Small intestine (tissue), 7 donors: ENCODE measurements at regions not wholly inside any gene's neighbourhood (a gene's known extent, or its start where the extent isn't known, plus 50 kb on each side); places are given as distances from the start of the nearest gene placed in this dataset.

Source experiments
- DNase-seq, 2 donors: peaks; one replicate each; pipeline versions ENCODE4 v3.0.0 to v3.0.0-alpha.2; 2013
- FAIRE-seq: peaks from 2 replicates; lab custom pipeline; 2012; peaks lifted over from hg19 to GRCh38; lab: Jason Lieb, UNC
- H3K27ac ChIP-seq, 3 donors: one replicate each; pipeline ENCODE4 v1.5.1; 2013; ENCODE audit warnings: low read length in 2 of 3, mild to moderate bottlenecking in 2 of 3, control low read depth in 1 of 3, inconsistent platforms in 1 of 3, low read depth in 1 of 3, moderate library complexity in 1 of 3
- H3K27me3 ChIP-seq, 3 donors: one replicate each; pipeline ENCODE4 v1.6.1; 2013; ENCODE audit warnings: low read length in 3 of 3, inconsistent platforms in 1 of 3; ENCODE audit not compliant: control insufficient read depth in 3 of 3, insufficient read depth in 3 of 3
- H3K36me3 ChIP-seq, 3 donors: one replicate each; pipeline ENCODE4 v1.6.1; 2013; ENCODE audit warnings: low read length in 3 of 3, inconsistent platforms in 1 of 3, low read depth in 1 of 3, mild to moderate bottlenecking in 1 of 3, moderate library complexity in 1 of 3; ENCODE audit not compliant: control insufficient read depth in 3 of 3, insufficient read depth in 2 of 3
- H3K4me1 ChIP-seq, 3 donors: one replicate each; pipeline ENCODE4 v1.6.1; 2013; ENCODE audit warnings: low read length in 2 of 3, inconsistent platforms in 1 of 3, low read depth in 1 of 3, mild to moderate bottlenecking in 1 of 3, moderate library complexity in 1 of 3; ENCODE audit not compliant: control insufficient read depth in 3 of 3, insufficient read depth in 2 of 3
- H3K4me3 ChIP-seq, 3 donors: one replicate each; pipeline ENCODE4 v1.5.1; 2013; ENCODE audit warnings: low read length in 3 of 3, control low read depth in 1 of 3, inconsistent platforms in 1 of 3, low read depth in 1 of 3, mild to moderate bottlenecking in 1 of 3, moderate library complexity in 1 of 3
- H3K9me3 ChIP-seq, 2 donors: one replicate each; pipeline ENCODE4 v1.6.1; 2013; ENCODE audit warnings: low read depth in 1 of 2, low read length in 1 of 2; ENCODE audit not compliant: control insufficient read depth in 2 of 2, insufficient read depth in 1 of 2
- WGBS, 3 donors: extraction: QIAGEN DNeasy Blood & Tissue Kit; methylation state at CpG; one replicate each; pipeline ENCODE4 v1.1.7; 2013; 5-methylcytosine and 5-hydroxymethylcytosine counted together
- donor health status: healthy with polysubstance abuse.
- donor health status: control.
- donor health status: control.
- donor health status: Bipolar disorder and iron deficiency.
- donor health status: healthy.

DNA sequence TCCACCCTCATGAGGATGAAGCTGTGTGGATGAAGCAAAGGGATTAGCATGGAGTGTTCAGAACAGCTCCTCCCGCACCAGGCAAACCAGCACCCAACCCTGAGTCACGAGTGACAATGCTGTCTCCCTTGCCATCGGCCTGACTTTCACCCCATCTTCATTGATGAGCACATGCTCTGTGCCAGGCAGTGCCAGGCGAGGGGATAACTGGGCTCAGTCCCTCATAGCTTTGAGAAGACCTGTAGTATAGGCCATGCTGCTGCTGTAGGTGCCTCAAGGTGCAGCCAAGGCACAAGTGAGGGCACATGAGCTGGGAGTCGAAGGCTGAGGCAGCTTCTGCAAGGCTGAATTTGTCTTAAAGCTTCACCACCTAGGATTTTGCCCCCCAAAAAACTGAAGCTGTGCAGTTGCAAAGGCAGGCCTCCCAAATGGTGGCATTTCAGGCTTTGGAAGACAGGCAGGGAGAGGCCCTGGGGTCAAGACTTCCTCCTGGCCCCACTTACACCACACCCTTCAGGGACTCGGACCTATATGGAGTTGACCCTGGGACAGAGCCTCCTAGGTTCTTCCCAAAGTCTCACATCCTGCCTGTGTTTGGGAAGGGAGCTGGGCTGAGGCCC lies 54.2 kb upstream of the GDF10 start:
- DNase-seq (no peak), FAIRE-seq (no peak)
- H3K4me3 ChIP-seq: no peak overlapping the region
- 81 to 88% (median 83%) methylated on average over 6 of the region's 6 CpGs for whole genome bisulfite sequencing, 3 donors
- H3K4me1 ChIP-seq: no peaks in the 10 kb centered on the region
- no peaks in the 10 kb centered on the region for H3K9me3 ChIP-seq
- H3K27ac ChIP-seq: no peak overlapping the region
- H3K27me3 ChIP-seq: no peaks in the 10 kb centered on the region
- H3K36me3 ChIP-seq: no peaks in the 10 kb centered on the region

DNA sequence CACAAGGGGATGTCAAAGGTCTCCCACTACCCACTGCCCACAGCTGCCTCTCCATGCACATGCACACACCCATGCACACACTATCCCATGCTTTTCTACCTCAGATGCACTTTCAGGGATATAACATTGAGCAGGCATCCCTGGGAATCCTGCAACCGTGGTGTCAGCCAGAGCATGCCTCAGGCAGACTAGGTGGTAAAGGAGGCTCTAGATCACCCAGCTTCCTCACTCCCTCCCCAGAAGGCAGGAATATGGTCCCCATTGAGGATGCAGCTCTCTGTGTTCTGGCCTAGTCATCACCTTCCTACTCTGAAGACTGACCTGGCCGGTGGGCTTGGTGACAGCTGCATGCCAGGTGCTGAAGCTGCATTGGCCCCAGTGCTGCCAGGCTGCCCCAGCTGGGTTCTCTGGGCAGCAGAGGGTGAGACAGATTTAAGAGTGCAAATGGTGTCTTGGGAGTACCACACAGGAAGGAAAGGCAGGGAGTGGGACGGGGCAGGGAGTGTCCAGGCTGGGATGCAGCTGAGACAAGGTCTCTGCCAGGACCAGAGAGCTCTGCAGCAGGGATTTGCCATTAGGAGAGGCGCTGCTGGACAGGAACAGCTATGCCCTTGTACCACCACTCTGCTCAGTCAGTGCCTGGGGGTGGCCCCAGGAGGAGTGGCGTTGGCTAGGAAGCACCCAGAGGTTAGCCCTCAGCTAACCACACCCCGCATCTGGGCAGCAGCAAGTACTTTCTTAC lies 53.4 kb upstream of the GDF10 start:
- Histone ChIP-seq H3K27ac (no peak overlapping the region), H3K4me3 (no peak overlapping the region), H3K9me3 (no peaks in the 10 kb centered on the region), H3K27me3 (no peaks in the 10 kb centered on the region), H3K4me1 (no peaks in the 10 kb centered on the region), H3K36me3 (no peaks in the 10 kb centered on the region)
- WGBS, 3 donors: 80 to 86% (median 82%) methylated on average over 6 of the region's 6 CpGs
- FAIRE-seq (no peak), DNase-seq (no peak)

- no peak for FAIRE-seq
- no peaks in the 10 kb centered on the region for H3K36me3 ChIP-seq
- no peaks in the 10 kb centered on the region for H3K9me3 ChIP-seq
- H3K4me1 ChIP-seq: no peaks in the 10 kb centered on the region
- peaks cover 0 to 2% (median 0%) of the 10 kb centered on the region in 3 donors for H3K27me3 ChIP-seq
- no peak overlapping the region for H3K27ac ChIP-seq
- H3K4me3 ChIP-seq: no peak overlapping the region
- WGBS, 3 donors: 81 to 86% (median 85%) methylated on average over 11 to 13 of the region's 13 CpGs
- no peak for DNase-seq
These were observed 52.6 kb upstream of the GDF10 start for GRCh38 chr10:47247148-47248059.

DNA sequence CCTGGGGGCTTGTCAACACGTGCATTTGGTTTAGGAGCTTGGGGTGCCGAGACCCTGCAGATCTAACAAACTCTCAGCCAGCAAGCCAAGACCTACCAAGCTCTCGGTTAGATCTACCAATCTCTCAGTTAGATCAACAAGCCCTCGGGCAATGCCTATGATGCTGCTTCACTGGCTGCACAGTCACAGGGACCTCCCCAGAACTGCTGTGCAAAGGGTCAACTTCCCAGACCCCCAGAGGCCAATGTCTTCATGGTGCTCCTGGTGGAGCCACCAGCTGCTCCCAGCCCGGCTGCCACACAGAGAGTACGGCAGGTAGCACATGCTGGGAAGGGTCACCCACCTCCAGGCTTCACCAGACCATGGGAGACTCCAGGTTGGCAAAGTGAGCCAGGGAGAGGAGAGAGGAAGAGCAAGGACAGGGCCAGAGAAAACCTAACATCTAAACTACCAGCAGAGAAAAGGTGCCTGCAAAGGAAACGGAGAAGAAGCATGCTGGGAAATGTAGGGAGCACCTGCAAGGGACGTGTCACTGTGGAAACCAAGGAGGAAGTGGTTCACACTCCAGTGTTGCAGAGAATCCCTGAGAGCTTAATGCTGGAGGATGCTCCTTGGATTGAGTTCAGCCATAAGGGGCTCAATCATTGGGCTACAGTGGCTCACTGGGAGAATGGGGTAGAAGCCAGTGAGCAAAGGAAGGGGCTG lies 51.5 kb upstream of the GDF10 start:
- H3K27ac ChIP-seq: no peak overlapping the region
- H3K9me3 ChIP-seq: no peaks in the 10 kb centered on the region
- no peak for DNase-seq
- no peaks in the 10 kb centered on the region for H3K36me3 ChIP-seq
- no peak overlapping the region for H3K4me3 ChIP-seq
- H3K4me1 ChIP-seq: no peaks in the 10 kb centered on the region
- peaks cover 0 to 2% (median 0%) of the 10 kb centered on the region in 3 donors for H3K27me3 ChIP-seq
- WGBS, 3 donors: 73 to 79% (median 74%) methylated on average over 8 of the region's 8 CpGs
- no peak for FAIRE-seq

DNA sequence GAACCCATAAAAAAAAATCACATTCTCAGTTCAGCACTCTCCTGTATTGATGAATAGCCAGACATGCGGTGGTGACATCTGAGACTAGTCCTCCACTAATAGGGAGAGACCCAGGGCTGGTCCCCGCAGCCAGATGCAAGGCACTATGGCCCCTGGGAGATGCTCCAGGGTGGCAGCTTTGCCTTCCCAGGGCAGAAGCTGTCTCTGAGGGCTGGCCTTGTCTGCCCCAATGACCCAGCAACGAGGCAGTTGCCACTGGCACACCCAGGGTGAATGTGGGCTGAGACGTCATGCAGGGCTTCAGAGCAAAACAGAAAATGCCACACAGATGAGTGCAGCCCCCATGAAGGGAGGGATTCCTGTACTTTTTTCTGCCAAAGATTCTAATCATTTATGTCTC lies 50.1 kb upstream of the GDF10 start:
- DNase-seq: no peak
- WGBS, 3 donors: 85 to 86% (median 85%) methylated on average over 4 of the region's 4 CpGs
- Histone ChIP-seq H3K27ac (no peak overlapping the region), H3K36me3 (no peaks in the 10 kb centered on the region), H3K27me3 (peaks cover 0 to 2% (median 0%) of the 10 kb centered on the region in 3 donors), H3K4me3 (no peak overlapping the region), H3K9me3 (no peaks in the 10 kb centered on the region), H3K4me1 (no peaks in the 10 kb centered on the region)
- no peak for FAIRE-seq
